ENCODE measurements at regions not wholly inside any gene's neighbourhood (a gene's known extent, or its start where the extent isn't known, plus 50 kb on each side); places are given as distances from the start of the nearest gene placed in this dataset.

DNA sequence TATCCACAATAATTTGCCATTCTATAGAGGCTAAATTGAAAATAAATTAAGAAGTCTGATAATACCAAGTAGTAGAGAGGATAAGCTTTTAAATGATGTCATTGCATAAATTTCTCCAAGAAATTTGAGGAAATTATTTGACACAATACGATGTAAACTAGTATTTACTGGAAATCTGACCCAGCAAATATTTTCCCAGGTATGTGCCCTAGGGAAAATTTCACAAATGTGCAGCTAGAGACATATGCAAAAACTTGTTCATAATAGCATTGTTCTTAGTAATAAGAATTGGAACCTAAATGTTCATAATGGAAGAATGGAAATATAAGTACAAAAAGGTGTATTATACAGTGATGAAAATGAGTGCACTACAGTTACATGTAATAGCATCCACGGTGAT is 888.8 kb upstream of the SOX11 start:
- TF ChIP-seq, protein P1, sequence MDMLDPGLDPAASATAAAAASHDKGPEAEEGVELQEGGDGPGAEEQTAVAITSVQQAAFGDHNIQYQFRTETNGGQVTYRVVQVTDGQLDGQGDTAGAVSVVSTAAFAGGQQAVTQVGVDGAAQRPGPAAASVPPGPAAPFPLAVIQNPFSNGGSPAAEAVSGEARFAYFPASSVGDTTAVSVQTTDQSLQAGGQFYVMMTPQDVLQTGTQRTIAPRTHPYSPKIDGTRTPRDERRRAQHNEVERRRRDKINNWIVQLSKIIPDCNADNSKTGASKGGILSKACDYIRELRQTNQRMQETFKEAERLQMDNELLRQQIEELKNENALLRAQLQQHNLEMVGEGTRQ (IDR thresholded peaks at IDR 0.05) = no peak
- TF ChIP-seq, protein P2, sequence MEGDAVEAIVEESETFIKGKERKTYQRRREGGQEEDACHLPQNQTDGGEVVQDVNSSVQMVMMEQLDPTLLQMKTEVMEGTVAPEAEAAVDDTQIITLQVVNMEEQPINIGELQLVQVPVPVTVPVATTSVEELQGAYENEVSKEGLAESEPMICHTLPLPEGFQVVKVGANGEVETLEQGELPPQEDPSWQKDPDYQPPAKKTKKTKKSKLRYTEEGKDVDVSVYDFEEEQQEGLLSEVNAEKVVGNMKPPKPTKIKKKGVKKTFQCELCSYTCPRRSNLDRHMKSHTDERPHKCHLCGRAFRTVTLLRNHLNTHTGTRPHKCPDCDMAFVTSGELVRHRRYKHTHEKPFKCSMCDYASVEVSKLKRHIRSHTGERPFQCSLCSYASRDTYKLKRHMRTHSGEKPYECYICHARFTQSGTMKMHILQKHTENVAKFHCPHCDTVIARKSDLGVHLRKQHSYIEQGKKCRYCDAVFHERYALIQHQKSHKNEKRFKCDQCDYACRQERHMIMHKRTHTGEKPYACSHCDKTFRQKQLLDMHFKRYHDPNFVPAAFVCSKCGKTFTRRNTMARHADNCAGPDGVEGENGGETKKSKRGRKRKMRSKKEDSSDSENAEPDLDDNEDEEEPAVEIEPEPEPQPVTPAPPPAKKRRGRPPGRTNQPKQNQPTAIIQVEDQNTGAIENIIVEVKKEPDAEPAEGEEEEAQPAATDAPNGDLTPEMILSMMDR (IDR thresholded peaks at IDR 0.05) = no peak
- TF ChIP-seq ZSCAN20 (CRISPR knock-in tag; IDR thresholded peaks at IDR 0.05) (no peak), BHLHE40 (IDR thresholded peaks at IDR 0.05; ENCODE audit: low read depth, low read length) (no peak), RCOR1 (IDR thresholded peaks at IDR 0.05; ENCODE audit: low read depth, low read length) (no peak)
